GM21529 (cell line): ENCODE measurements at regions not wholly inside any gene's neighbourhood (a gene's known extent, or its start where the extent isn't known, plus 50 kb on each side); places are given as distances from the start of the nearest gene placed in this dataset.
"Not testable (repeated sequence)": the region's sequence is repeated elsewhere in the genome, so short reads cannot be mapped to it uniquely, and the experiment has no call there.

Source experiments
- ATAC-seq: cut with Tn5 transposase; IDR thresholded peaks from one replicate; pipeline ENCODE4 v1.9.1; 2021; ENCODE audit not compliant: unreplicated experiment

DNA sequence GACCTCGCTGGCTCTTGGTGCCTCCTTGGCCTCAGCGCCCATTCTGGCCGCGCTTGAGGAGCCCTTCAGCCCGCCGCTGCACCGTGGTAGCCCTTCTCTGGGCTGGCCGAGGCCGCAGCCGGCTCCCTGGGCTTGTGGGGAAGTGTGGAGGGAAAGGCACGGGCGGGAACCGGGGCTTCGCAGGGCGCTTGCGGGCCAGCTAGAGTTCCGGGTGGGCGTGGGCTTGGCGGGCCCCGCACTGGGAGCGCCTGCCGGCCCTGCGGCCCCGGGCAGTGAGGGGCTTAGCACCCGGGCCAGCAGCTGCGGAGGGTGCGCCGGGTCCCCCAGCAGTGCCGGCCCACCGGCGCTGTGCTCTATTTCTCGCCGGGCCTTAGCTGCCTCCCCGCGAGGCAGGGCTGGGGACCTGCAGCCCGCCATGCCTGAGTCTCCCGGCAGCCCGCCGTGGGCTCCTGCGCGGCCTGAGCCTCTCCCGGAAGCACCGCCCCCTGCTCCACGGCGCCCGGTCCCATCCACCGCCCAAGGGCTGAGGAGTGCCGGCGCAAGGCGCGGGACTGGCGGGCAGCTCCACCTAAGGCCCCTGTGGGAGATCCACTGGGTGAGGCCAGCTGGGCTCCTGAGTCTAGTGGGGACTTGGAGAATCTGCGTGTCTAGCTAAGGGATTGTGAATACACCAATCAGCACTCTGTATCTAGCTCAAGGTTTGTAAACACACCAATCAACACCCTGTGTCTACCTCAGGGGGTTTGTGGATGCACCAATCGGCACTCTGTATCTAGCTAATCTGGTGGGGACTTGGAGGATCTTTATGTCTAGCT is 141.1 kb downstream of the SLCO4C1 start:
- not testable (repeated sequence) for ATAC-seq

DNA sequence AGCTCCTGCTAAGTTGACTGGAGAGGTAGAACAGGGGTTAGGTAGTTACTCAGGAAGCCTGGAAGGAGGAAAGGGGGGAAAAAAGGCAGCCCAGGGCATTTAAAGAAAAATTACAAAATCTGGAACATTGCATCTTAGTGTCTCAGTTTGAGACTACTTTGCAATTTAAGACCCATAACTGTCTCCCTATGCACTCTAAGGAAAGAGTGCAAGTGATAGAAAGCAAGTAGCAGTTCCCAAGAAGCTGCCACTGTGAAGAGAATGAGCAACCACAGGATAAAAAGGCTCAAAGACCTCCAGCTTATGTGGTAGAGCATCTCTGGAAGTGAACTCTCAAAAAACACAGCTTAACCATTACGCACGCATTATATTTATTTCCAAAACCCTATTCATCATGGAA is 141.8 kb downstream of the SLCO4C1 start:
- ATAC-seq = no peak

DNA sequence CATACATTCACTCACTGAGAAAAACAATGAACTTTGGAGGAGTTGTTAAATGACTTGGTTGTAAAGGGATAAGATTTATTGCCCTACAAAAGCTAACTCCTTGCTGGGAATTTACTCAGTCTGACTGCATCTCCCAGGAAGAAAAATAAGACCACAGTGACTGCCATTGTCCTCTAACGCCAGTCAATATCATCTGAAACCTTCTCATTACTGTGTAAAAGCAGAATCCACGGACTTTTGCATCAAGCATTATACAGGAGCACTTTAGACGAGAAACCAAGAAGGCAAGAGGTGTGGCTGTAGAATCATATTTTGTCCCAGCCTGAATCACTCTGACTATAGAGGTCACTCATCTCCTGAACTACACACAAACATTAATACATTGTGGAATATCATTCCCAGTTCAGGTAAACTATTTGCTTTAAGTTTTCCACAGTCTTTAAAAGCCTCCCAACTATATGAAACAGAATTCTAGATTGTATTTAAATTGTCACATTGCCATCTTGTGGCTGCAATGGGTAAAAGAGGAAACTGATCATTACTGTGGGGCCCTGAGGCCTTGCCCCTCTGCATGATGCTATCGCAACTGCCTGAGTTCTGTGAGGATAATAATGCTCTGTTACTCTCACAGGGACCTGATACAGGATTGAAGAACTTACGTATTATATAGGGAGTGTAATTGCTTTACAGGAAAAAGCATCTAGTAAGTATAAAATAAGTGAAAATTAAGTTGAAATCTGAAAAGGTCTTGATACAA is 142.9 kb downstream of the SLCO4C1 start:
- ATAC-seq = peak; percentile 87

DNA sequence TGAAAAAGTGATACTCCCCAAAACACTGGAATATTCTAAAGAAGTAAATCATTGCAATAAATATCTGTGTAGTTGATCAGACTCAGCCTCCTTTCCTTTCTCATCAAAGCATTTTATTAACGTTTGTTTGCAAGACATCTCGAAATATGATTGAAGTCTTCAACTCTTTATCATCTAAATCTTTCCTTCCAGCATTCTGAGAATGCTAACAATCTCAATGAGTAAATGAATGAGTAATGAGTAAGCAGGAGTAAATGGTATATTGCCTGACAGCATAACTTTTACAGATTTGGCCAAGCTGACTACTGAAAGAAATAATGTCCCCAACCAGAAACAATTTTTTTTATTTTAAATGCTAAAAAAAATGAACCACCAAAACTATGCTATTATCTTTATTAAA is 157.1 kb downstream of the SLCO4C1 start:
- ATAC-seq = no peak

DNA sequence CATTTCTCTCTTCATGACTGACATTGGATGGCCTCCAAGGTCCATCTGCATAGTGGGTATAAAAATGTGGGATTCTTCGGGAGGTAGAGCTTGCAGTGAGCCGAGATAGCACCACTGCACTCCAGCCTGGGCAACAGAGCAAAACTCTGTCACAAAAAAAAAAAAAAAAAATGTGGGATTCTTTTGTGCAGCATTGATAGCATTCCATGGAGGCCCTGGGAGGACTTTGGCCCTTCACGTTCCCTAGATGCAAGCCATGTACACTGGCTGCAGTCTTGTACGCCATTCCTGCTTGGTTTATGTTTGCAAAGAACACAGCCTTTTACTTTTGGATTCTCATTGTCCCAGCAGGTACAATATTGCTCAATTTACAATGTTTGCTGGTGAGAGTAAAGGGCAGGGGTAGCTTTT is 157.8 kb downstream of the SLCO4C1 start:
- no peak for ATAC-seq

DNA sequence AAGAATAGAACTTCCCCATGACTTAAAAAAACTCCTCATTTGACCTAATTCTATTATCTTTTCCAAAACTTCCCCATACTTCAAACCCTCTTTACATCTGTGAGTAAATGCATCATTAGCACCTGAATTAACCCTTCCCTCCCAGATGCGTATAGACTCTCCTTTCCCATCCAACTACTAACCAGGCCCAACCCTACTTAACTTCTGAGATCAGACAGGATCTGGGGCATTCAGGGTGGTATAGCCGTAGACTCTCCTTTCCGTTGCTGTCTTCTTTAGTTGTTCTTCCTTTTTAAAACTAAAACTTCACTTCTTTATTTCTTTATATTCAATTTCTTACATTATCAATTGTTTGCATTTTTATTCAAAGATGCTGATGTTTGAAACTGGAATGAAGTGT is 165.2 kb downstream of the SLCO4C1 start:
- no peak for ATAC-seq

DNA sequence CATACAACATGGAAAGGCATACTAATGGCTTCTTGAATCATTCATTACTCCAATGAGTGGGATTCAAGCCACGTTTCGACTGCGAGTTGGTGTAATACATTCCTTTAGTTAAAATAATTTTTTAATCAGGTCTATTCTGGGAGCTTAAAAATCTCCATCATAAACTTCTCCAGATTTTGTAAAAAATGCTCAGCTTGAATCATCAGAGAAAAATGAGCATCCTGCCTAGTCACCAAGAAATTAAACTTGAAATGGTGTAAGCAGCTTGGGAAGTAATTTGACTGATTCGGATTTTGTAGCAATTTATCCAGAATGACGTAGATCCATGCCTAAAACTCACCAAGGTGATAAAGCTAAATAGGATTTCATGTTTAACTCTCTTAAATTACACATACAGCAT is 165.7 kb downstream of the SLCO4C1 start:
- no peak for ATAC-seq

DNA sequence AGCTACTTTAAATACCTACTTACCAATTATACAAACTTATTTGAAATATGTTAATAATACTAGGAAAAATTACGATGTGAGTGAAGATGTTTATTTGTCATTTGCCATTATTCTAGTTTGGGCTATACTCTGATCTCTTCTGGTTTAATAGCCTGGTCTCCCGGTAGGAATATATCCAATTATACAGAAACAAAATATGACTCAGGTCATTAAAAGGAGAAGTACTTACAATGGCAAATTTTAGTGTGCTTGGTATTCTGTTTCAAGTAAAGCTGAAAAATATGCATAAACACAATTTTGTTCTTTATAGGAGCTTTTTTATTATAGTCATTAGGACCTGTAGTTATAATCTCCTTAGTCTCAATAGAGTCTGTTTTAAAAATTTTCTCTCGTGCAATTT is 176.8 kb downstream of the SLCO4C1 start:
- no peak for ATAC-seq

DNA sequence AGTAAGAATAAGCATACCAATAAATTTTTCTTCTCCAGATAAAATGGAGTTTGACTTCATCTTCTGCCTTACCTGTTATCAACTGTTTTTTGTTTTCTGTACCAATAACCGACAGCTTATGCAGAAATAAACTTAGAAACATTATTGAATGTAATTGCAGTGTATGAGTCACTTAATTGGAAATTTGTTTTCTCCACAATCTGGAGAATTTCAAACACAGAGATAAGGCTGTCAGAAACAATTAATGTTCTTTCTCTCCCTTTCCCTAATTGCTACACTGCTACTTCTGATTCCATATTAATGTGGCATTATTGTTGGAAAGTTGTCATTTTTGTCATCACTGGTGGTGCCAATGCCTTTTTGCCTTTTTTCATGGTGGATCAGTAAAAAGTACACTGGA is 180.3 kb downstream of the SLCO4C1 start:
- no peak for ATAC-seq

DNA sequence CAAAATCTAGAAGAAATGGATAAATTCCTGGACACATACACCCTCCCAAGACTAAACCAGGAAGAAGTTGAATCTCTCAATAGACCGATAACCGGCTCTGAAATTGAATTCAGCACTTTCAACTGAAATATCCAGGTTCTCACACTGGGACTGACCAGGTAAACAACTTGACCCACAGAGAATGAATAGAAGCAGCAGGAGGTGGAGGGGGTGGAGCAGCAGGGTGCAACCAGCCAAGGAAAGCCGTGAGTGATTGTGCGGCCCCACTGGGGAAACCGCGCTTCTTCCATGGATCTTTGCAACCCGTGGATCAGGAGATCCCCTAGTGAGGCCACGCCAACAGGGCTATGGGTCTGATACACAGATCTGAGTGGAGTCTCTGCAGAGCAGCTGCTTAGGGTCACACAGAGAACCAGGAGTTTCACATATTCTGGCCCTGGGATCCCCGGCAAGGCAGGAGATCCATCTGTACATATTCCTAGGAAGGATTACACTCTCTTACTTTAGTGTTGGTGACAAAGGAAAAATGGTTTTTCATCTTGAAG is 181.5 kb downstream of the SLCO4C1 start:
- no peak for ATAC-seq

DNA sequence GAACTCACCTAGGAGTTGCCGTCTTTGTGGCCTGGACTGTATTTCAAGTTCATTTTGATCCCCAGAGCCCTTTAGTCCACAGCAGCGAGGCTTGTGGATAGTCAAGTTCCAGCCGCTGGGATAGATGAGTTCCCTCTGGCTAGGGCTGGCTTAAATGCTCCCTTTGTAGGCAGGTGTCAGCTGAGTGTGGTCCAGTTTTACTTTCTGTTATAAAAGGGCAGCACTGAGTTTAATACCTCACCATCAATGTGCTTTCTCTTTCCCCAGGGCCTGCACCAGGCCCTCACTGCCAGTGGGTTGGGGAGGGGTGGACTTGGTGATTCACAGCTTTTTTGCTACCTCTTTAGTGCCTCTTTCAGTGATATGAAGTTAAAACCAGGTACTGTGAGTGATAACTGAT is 188.2 kb downstream of the SLCO4C1 start:
- no peak for ATAC-seq

DNA sequence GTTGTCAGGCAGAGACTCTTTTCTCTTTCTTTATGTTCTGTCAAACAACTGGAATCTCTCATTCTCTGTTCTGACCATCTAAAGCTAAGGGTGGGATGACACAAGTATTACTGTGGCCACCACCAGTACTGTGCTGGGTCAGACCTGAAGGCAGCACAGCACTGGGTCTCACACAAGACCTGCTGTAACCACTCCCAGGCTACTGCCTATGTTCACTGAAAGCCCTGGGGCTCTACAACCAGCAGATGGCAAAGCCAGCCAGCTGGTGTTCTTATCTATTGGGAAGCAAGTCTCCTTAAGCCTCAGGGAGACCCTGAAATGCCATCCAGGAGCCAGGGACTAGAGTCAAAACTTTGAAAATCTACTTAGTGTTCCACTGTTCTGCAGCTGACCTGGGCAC is 189.5 kb downstream of the SLCO4C1 start:
- ATAC-seq = no peak

DNA sequence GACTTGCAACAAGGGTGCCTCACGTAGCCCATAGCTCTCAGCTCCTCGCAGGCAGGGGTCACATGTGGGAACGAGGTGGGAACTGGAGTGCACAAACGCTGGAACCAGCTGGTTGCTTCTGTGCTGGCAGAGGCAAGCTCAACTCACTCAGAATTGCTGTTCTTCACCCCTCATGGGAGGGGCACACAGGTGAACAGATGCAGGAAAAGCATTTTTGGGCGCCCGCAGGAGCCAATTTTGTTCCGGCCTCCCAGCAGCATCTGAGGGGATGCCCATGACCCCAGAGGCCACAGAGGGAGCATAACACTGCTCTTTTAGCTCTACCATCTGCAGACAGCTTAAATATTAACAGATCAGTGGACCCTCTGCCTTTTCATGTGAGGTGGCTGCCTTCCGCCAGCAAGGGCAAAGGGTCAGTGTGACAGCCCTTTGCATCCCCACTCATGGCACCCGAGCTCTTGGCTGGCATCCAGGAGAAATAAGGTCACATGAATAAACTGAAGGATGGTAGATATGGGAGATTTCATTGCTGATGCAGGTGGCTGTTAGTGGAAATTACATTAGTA is 196.2 kb downstream of the SLCO4C1 start:
- ATAC-seq = no peak

DNA sequence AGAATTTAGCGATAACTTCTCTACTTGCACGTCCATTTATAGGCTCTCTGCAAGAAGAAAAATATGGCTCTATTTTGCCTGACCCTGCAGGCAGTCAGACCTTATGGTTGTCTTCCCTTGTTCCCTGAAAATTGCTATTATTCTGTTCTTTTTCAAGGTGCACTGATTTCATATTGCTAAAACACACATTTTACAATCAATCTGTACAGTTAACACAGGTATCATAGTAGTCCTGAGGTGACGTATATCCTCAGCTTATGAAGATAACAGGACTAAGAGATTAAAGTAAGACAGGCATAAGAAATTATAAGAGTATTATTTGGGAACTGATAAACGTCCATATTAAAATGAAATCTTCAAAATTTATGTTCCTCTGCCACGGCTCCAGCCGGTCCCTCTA is 197.0 kb downstream of the SLCO4C1 start:
- not testable (repeated sequence) for ATAC-seq

DNA sequence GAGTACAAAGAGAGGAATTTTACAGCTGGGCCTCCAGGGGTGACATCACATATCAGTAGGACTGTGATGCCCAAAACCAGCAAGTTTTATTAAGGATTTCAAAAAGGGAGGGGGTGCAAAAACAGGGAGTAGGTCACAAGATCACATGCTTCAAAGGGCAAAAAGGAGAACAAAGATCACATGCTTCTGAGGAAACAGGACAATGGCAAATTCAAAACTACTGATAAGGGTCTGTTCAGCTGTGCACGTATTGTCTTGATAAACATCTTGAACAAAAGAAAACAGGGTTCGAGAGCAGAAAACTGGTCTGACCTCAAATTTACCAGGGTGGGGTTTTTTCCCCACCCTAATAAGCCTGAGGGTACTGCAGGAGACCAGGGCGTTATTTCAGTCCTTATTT is 197.5 kb downstream of the SLCO4C1 start:
- ATAC-seq = not testable (repeated sequence)

DNA sequence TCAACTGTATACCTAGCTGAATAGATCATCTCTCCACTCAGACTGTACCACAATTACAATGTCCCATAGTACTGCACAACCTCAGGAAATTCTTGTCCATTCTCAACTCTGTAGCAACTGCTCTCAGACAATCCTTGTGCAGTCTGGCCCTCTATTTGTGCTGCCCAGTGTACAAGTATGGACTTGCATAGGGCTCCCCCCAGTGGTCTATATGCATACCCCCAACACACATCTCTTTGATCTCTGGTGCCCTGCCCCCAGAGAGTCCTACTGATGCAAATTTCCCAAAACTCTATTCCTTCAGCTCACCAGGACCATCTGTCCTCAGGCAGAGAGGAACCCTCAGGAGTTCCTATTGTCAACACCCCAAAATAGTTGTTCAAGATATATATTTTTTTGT is 205.3 kb downstream of the SLCO4C1 start:
- ATAC-seq = peak; percentile 87

DNA sequence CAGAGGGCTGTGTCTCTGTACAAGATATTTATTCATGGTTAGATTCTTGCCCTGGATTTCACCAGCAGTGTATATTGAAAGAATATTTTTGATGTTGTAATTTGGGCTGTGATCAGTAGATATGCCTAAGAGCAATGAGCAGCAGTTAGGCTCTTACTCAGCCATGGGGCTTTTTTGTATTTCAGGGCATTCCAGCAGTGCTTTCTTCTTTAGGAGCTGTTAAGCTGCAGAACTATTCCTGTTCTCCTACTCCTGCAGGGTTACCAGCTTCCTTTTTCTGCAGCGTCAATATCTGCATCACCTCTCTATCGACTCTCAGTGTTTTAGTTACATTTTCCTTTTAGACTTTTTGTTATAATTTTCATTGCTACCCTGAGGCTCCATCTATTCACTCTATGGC is 206.2 kb downstream of the SLCO4C1 start:
- no peak for ATAC-seq

DNA sequence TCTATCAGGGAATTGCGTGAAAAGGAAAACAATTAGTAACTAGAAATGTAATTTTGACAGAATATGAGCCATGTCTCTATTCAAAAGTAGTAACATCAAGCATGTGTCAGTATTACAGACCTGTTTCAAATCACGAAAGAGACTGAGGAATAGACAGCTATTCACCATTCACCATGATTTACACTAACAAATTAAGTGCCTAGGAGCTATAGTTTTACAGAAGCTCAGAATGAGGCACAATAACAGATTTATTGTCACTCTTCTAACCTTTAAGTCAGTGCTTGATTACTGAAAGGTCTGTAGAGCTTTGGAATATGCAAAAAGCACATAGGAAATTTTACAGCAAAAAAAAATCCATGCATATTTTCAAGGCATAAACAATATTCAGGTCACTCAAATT is 208.2 kb downstream of the SLCO4C1 start:
- no peak for ATAC-seq

DNA sequence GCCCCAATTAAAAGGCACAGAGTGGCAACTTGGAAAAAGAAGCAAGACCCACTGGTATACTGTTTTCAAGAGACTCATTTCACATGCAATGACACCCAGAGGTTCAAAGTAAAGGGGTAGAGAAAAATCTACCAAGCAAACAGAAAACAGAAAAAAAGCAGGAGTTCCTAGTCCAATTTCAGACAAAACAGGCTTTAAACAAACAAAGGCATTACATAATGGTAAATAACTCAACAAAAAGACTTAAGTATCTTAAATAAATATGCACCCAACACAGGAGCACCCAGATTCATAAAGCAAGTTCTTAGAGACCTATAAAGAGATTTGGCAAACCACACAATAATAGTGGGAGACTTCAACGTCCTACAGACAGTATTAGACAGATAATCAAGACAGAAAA is 215.8 kb downstream of the SLCO4C1 start:
- ATAC-seq = no peak

DNA sequence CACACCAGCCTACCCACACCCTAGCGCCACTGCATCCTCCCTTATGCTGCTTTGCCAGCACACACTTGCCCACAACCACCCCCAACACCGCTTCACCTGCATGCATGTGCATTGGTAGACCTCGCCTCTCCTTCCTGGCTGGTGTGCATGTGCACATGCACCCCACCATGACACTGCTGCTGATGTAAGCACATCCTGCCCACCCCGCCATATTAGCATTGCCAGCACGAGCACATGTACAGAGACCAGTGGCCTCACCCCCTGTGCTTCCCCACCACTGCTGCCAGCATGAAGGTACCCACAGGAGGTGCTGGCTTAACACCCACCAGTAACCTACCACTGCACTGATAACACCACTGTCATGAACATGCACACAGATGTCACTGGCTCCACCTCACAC is 218.2 kb downstream of the SLCO4C1 start:
- ATAC-seq = no peak

DNA sequence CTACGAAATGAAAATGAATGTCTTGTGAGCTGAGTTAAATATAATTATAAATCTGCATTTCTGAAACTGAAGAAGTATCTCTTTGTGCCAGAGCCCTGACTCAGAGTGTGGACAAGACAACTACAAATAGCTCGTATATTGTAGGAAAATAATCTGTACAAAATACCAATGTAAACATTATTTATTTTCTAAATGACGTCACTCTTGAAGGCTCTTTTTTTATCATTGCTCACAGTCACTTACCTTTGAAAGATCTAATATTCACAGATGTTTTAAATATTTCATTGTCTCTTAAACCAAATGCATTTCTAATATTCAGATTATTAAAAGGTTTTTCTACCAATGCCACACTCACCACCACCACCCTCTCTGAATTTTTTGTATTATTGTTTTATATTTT is 226.1 kb downstream of the SLCO4C1 start:
- no peak for ATAC-seq

DNA sequence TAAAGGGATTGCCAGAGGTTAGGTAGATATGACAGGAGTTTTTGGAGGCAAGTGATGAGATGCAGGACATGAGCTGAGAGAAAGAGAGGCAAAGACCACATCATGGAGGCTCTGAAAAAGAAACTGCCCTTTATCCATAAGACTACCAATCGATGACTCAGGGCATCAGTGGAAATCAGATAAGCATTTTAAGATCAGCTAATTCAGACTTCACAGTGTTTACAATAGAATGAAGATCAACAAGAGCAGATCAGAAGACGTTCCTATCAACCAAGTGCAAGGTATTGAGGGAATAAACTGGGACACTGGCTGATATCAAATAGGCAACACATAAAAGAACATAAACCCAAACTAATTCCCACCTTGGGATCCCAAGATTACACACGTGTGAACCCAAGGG is 227.2 kb downstream of the SLCO4C1 start:
- ATAC-seq = no peak
